ENCODE measurements at regions not wholly inside any gene's neighbourhood (a gene's known extent, or its start where the extent isn't known, plus 50 kb on each side); places are given as distances from the start of the nearest gene placed in this dataset.

DNA sequence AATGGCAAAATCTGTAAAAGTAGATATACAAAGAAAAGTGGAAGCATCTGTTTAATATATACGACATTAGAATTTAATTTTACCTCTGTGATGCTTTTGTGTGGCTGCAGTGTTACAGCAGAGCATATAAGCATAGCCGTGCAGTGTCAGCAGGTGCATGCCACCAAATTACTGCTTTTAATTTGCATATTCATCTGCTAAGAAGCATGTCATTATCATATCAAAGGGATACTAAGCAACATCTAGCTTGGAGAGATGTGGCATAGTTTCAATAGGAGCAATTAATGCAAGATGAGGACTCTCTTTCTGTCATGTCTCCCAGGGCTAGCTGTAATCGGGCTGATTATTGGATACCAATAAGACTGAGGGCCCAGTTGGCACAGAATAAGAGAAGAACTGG is 214.4 kb upstream of the SOX2 start:
- H3K4me3 ChIP-seq (ENCODE audit: low read depth in 1 of 2, low read length in 1 of 2), result no peak overlapping the region
- no peak overlapping the region for H3K27ac ChIP-seq
- H3K36me3 ChIP-seq, result no peaks in the 10 kb centered on the region
- no peak for TF ChIP-seq CTCF (IDR thresholded peaks at IDR 0.05)
- no peaks in the 10 kb centered on the region for H3K4me1 ChIP-seq (ENCODE audit: control insufficient read depth in 1 of 2, insufficient read depth in 1 of 2, low read depth in 1 of 2, low read length in 1 of 2)
- H3K27me3 ChIP-seq, result no peaks in the 10 kb centered on the region
- no peaks in the 10 kb centered on the region for H3K9me3 ChIP-seq

GRCh38 chr3:181493423-181493822 is 218.3 kb upstream of the SOX2 start:
- Histone ChIP-seq H3K4me3 (ENCODE audit: low read depth in 1 of 2, low read length in 1 of 2) (no peak overlapping the region), H3K27me3 (no peaks in the 10 kb centered on the region), H3K9me3 (no peaks in the 10 kb centered on the region), H3K4me1 (ENCODE audit: control insufficient read depth in 1 of 2, insufficient read depth in 1 of 2, low read depth in 1 of 2, low read length in 1 of 2) (peaks cover 25 to 32% of the 10 kb centered on the region in 2 experiments), H3K36me3 (no peaks in the 10 kb centered on the region), H3K27ac (no peak overlapping the region)
- TF ChIP-seq CTCF (IDR thresholded peaks at IDR 0.05), result no peak

DNA sequence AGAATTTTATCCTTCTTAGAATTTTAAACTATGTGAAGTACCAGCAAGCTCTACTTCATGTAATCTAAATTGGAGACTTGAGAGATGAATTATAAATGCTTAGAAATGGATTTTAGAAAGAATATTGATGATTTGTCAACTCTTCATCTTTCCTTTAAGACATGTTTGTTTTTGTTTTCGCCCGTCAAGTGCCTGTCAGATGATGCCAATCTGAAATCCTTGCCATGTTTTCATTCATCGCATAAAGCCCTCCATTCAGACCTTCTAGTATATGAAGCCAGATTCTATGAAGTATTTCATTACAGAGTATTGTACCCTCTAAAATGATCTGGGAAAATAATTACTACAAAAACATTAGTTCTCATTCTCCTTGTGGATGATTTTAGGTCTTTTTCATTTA is 223.2 kb upstream of the SOX2 start:
- Histone ChIP-seq H3K9me3 (no peaks in the 10 kb centered on the region), H3K27me3 (no peaks in the 10 kb centered on the region), H3K27ac (peak overlapping the region; percentile 67), H3K36me3 (no peaks in the 10 kb centered on the region), H3K4me3 (ENCODE audit: low read depth in 1 of 2, low read length in 1 of 2) (no peak overlapping the region), H3K4me1 (ENCODE audit: control insufficient read depth in 1 of 2, insufficient read depth in 1 of 2, low read depth in 1 of 2, low read length in 1 of 2) (peaks cover 47 to 71% of the 10 kb centered on the region in 2 experiments)
- no peak for TF ChIP-seq CTCF (IDR thresholded peaks at IDR 0.05)

DNA sequence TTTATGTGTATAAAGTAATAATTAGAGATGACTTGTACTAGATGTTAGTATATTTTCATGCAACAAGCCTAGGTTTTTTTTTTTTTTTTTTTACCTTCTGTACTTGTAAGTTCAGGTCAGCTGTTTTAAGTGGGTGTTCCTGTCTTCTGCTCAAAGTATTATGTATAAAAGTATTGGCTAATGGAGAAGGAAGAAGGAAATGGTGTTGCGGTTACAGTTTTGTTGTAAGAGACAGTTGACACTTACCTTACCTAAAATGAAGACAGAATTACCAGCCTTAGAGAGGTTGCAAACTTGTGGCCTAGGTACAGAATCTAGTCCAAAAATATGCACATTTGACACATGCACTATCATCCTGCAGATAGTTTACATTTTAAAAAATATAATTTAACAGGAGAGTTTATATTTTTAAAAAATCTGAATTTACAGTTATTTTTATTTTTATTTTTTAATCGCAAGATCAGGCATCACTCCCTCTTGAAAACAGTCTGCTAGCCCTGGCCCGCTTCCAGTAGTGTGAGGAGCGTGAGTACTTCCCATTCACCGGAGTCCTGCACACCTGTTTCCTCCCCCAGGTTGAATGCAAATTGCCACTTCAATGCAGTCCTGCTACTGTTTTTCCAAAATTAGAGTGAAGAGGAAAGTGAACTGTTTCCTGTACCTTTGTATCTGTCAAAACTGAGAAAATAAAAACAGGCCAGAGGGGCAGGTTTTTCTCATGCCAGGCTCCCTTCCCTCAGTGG is 224.3 kb upstream of the SOX2 start:
- H3K4me1 ChIP-seq (ENCODE audit: control insufficient read depth in 1 of 2, insufficient read depth in 1 of 2, low read depth in 1 of 2, low read length in 1 of 2), result peaks cover 47 to 71% of the 10 kb centered on the region in 2 experiments
- no peaks in the 10 kb centered on the region for H3K27me3 ChIP-seq
- H3K4me3 ChIP-seq (ENCODE audit: low read depth in 1 of 2, low read length in 1 of 2), result no peak overlapping the region
- H3K9me3 ChIP-seq, result no peaks in the 10 kb centered on the region
- no peaks in the 10 kb centered on the region for H3K36me3 ChIP-seq
- no peak for TF ChIP-seq CTCF (IDR thresholded peaks at IDR 0.05)
- H3K27ac ChIP-seq, result peak overlapping the region; percentile 67

- H3K27me3 ChIP-seq, result no peaks in the 10 kb centered on the region
- TF ChIP-seq CTCF (IDR thresholded peaks at IDR 0.05), result no peak
- peaks cover 47 to 68% of the 10 kb centered on the region in 2 experiments for H3K4me1 ChIP-seq (ENCODE audit: control insufficient read depth in 1 of 2, insufficient read depth in 1 of 2, low read depth in 1 of 2, low read length in 1 of 2)
- peak overlapping the region; percentile 67 for H3K27ac ChIP-seq
- H3K4me3 ChIP-seq (ENCODE audit: low read depth in 1 of 2, low read length in 1 of 2), result peak overlapping the region in 1 of 2 experiments; percentile 9
- no peaks in the 10 kb centered on the region for H3K9me3 ChIP-seq
- H3K36me3 ChIP-seq, result no peaks in the 10 kb centered on the region
Observed at GRCh38 chr3:181486141-181486885, 225.4 kb upstream of the SOX2 start.
